GM12865 (cell line): ENCODE measurements at regions not wholly inside any gene's neighbourhood (a gene's known extent, or its start where the extent isn't known, plus 50 kb on each side); places are given as distances from the start of the nearest gene placed in this dataset.
"Not testable (repeated sequence)": the region's sequence is repeated elsewhere in the genome, so short reads cannot be mapped to it uniquely, and the experiment has no call there.

Experiments used
- DNase-seq: peaks from one replicate; pipeline ENCODE4 v3.0.0; 2010; ENCODE audit warnings: low read depth
- H3K4me3 ChIP-seq: 2 replicates; pipeline ENCODE4 v1.5.1; 2011; ENCODE audit warnings: mild to moderate bottlenecking, low read depth, low read length, control low read depth
- TF ChIP-seq, protein P1 (sequence below): IDR thresholded peaks from 2 replicates; pipeline ENCODE4 v1.5.1; 2011; ENCODE audit warnings: low read length, control low read depth, low read depth, inconsistent platforms; ENCODE audit not compliant: insufficient read depth; ENCODE audit errors: missing control alignments

GRCh38 chr6:115131709-115132490 is 789.1 kb upstream of the HS3ST5 start:
- TF ChIP-seq, protein P1, sequence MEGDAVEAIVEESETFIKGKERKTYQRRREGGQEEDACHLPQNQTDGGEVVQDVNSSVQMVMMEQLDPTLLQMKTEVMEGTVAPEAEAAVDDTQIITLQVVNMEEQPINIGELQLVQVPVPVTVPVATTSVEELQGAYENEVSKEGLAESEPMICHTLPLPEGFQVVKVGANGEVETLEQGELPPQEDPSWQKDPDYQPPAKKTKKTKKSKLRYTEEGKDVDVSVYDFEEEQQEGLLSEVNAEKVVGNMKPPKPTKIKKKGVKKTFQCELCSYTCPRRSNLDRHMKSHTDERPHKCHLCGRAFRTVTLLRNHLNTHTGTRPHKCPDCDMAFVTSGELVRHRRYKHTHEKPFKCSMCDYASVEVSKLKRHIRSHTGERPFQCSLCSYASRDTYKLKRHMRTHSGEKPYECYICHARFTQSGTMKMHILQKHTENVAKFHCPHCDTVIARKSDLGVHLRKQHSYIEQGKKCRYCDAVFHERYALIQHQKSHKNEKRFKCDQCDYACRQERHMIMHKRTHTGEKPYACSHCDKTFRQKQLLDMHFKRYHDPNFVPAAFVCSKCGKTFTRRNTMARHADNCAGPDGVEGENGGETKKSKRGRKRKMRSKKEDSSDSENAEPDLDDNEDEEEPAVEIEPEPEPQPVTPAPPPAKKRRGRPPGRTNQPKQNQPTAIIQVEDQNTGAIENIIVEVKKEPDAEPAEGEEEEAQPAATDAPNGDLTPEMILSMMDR, result no peak
- H3K4me3 ChIP-seq, result no peak overlapping the region
- DNase-seq, result no peak

DNA sequence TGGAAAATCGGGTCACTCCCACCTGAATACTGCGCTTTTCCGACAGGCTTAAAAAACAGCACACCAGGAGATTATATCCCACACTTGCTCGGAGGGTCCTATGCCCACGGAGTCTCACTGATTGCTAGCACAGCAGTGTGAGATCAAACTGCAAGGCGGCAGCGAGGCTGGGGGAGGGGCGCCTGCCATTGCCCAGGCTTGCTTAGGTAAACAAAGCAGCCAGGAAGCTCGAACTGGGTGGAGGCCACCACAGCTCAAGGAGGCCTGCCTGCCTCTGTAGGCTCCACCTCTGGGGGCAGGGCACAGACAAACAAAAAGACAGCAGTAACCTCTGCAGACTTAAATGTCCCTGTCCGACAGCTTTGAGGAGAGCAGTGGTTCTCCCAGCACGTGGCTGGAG is 778.7 kb upstream of the HS3ST5 start:
- H3K4me3 ChIP-seq, DNase-seq: not testable (repeated sequence)

DNA sequence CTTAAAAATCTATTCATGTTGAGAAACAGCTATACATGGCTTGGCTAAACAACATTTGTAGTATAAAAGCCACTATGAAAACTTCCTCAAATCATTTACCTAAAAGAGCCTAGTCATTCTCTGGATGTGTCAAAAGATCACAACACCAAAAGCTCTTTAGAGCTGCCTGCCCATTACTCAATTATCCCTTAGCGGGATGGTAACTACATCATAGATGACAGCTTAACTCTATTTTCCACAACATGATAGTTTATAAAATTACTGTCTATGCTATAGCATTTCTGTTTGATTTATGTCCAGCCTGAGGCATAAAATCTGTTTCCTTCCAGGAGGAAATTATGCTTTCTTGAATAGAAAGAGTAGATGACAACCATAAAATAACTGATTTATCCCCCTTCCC is 777.6 kb upstream of the HS3ST5 start:
- H3K4me3 ChIP-seq, result no peak overlapping the region
- DNase-seq, result no peak
- TF ChIP-seq, protein P1, result no peak

- no peak for DNase-seq
- no peak overlapping the region for H3K4me3 ChIP-seq
- TF ChIP-seq, protein P1, result no peak
Observed at GRCh38 chr6:115091461-115091860, 748.6 kb upstream of the HS3ST5 start.

GRCh38 chr6:115078555-115078954 is 735.7 kb upstream of the HS3ST5 start:
- TF ChIP-seq, protein P1, result no peak
- no peak for DNase-seq
- no peak overlapping the region for H3K4me3 ChIP-seq

- TF ChIP-seq, protein P1, result no peak
- no peak overlapping the region for H3K4me3 ChIP-seq
- DNase-seq, result no peak
Observed at GRCh38 chr6:115071962-115072361, 729.1 kb upstream of the HS3ST5 start.

GRCh38 chr6:115067690-115068447 is 725.0 kb upstream of the HS3ST5 start:
- no peak for DNase-seq
- TF ChIP-seq, protein P1, result no peak
- H3K4me3 ChIP-seq, result no peak overlapping the region
